Upper lobe of left lung (tissue), 6 donors: ENCODE measurements at regions not wholly inside any gene's neighbourhood (a gene's known extent, or its start where the extent isn't known, plus 50 kb on each side); places are given as distances from the start of the nearest gene placed in this dataset.

ENCODE experiments used
- ATAC-seq, 2 donors: fragments of 200-7000 bp; cut with Tn5 transposase; one replicate each; pipeline ENCODE4 v1.9.1; 2022; ENCODE audit warnings: mild to moderate bottlenecking in 2 of 2, moderate library complexity in 2 of 2; ENCODE audit not compliant: low FRiP score in 2 of 2
- DNase-seq, 2 donors: peaks; one replicate each; pipeline ENCODE4 v3.0.0-alpha.2; 2019 to 2020
- H3K27ac ChIP-seq, 4 donors: fragments of 200-600 bp; sonication (generic); one replicate each; pipeline ENCODE4 v1.5.1; 2016 to 2019
- H3K27me3 ChIP-seq, 4 donors: fragments of 200-600 bp; sonication (generic); one replicate each; pipeline ENCODE4 v1.5.1; 2017 to 2019
- H3K36me3 ChIP-seq, 4 donors: fragments of 200-600 bp; sonication (generic); one replicate each; pipeline ENCODE4 v1.5.1; 2016 to 2019
- H3K4me1 ChIP-seq, 4 donors: fragments of 200-600 bp; sonication (generic); one replicate each; pipeline ENCODE4 v1.5.1; 2018 to 2019
- H3K4me3 ChIP-seq, 4 donors: fragments of 200-600 bp; sonication (generic); one replicate each; pipeline ENCODE4 v1.5.1; 2017 to 2019; ENCODE audit warnings: mild to moderate bottlenecking in 2 of 4, moderate library complexity in 1 of 4
- H3K9me3 ChIP-seq, 4 donors: fragments of 200-600 bp; sonication (generic); one replicate each; pipeline ENCODE4 v1.5.1; 2018 to 2019
- CTCF ChIP-seq, 6 experiments: fragments of 450-650 bp in 4 of 6; fragments of 200-600 bp in 2 of 6; sonication (generic) in 2 of 6; IDR thresholded peaks; one replicate each; pipeline ENCODE4 v1.5.1; 2016 to 2019; ENCODE audit warnings: antibody characterized with exemption in 6 of 6
- EP300 ChIP-seq, 4 donors: sonication (generic); formaldehyde crosslinking; IDR thresholded peaks; one replicate each; pipeline ENCODE4 v1.5.1; 2017; ENCODE audit warnings: antibody characterized with exemption in 4 of 4, control low read depth in 2 of 4
- POLR2A ChIP-seq, 4 donors: fragments of 450-650 bp; IDR thresholded peaks; one replicate each; pipeline ENCODE4 v1.5.1; 2016 to 2017; ENCODE audit warnings: antibody characterized with exemption in 4 of 4, mild to moderate bottlenecking in 2 of 4
- POLR2AphosphoS5 ChIP-seq, 2 donors: sonication (generic); formaldehyde crosslinking; IDR thresholded peaks; one replicate each; pipeline ENCODE4 v1.5.1; 2017; ENCODE audit warnings: antibody characterized with exemption in 2 of 2
- WGBS, 2 donors: methylation state at CpG; one replicate each; pipeline ENCODE4 v1.1.5; 2017 to 2018; 5-methylcytosine and 5-hydroxymethylcytosine counted together
- donor health status: DM: no; HTN: no; CAD: no; lungs with moderate emphysema.
- donor health status: DM: no; HTN: yes; CAD: no; lungs with severe emphysema.

DNA sequence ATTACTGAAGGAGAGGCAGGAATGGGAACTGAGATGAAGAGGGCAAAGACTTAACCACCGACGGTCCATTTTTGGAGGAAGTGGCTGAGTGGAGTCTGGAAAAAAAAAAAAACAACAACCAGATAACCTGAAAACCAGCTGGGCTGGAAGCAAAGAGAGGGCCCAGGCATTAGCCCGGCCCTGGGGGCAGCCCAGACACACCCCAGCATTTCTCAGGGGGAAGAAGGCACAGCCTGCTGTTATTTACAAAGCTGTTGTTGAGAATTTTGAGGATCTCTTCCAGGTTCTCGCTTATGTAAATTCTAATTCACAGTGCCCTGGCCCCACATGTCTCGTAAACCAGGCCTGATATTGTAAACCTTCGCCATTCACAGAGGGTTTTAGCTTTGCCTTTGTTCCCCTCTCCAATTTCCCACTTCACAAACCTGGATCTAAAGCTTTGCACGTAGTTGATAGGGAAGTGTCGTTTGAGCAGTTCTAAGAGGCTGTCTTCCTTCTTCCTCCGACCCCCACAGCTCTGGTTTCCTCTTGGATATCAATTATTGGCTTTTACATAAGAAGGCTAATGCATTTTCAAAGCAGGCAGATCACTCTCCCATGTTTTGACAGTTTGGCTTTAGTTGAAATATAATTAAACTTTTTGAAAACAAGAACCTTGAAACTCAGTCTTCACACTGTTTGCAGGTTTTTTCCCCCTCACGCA lies 161.8 kb upstream of the IRF2BP2 start:
- Histone ChIP-seq H3K4me3 (no peak overlapping the region), H3K27ac (peak overlapping the region; percentile 57 to 78 (median 71)), H3K27me3 (no peaks in the 10 kb centered on the region), H3K36me3 (no peaks in the 10 kb centered on the region), H3K9me3 (no peaks in the 10 kb centered on the region), H3K4me1 (peaks cover 15 to 31% (median 18%) of the 10 kb centered on the region in 4 donors)
- no peak for TF ChIP-seq CTCF (IDR thresholded peaks at IDR 0.05)
- no peak for TF ChIP-seq EP300 (IDR thresholded peaks at IDR 0.05)
- TF ChIP-seq POLR2A (IDR thresholded peaks at IDR 0.05), result no peak
- TF ChIP-seq POLR2AphosphoS5 (IDR thresholded peaks at IDR 0.05), result no peak
- DNase-seq, result no peak
- WGBS, 2 donors, result 42 to 58% methylated on average over 10 of the region's 10 CpGs
- no peak for ATAC-seq

DNA sequence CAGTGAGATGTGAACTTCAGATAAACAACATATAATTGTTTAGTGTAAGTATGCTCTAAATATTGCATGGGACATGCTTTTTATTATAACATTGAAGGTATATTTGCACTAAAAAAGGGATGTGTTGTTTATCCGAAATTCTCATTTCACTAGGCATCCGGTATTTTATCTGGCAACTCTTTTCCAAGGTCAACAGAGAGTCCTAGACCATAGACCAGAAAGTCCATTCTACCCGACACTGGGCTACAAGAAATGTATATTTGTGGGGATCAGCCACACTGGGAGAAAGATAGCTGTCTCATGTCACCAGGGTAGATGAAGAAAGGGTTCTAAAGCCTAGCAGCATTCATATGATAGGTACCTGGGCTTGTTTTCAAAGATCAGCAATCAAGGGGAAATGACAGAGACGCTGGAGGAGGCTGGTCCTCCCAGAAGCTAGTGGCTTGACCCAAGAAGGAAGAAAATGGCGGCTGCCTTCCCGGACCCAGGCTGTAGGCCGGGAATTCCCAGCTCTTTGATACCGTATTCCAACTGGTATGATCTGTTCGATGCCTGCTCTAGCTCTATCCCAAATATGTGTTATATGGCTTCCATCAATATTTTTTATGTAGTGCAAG lies 161.1 kb upstream of the IRF2BP2 start:
- H3K27ac ChIP-seq, result peak overlapping the region in 1 of 4 donors; percentile 76
- no peak overlapping the region for H3K4me3 ChIP-seq
- WGBS, 2 donors, result 88 to 91% methylated on average over 9 of the region's 9 CpGs
- H3K27me3 ChIP-seq, result no peaks in the 10 kb centered on the region
- DNase-seq (no peak), ATAC-seq (no peak)
- TF ChIP-seq CTCF (IDR thresholded peaks at IDR 0.05), result no peak
- no peak for TF ChIP-seq POLR2AphosphoS5 (IDR thresholded peaks at IDR 0.05)
- no peak for TF ChIP-seq EP300 (IDR thresholded peaks at IDR 0.05)
- no peak for TF ChIP-seq POLR2A (IDR thresholded peaks at IDR 0.05)
- H3K9me3 ChIP-seq, result no peaks in the 10 kb centered on the region
- H3K36me3 ChIP-seq, result no peaks in the 10 kb centered on the region
- H3K4me1 ChIP-seq, result peaks cover 15 to 31% (median 18%) of the 10 kb centered on the region in 4 donors

- no peaks in the 10 kb centered on the region for H3K9me3 ChIP-seq
- H3K4me3 ChIP-seq, result no peak overlapping the region
- 76 to 77% methylated on average over 25 of the region's 25 CpGs for WGBS, 2 donors
- DNase-seq, result no peak
- no peaks in the 10 kb centered on the region for H3K27me3 ChIP-seq
- peaks cover 15 to 31% (median 18%) of the 10 kb centered on the region in 4 donors for H3K4me1 ChIP-seq
- no peaks in the 10 kb centered on the region for H3K36me3 ChIP-seq
- TF ChIP-seq CTCF (IDR thresholded peaks at IDR 0.05), result no peak
- no peak for TF ChIP-seq EP300 (IDR thresholded peaks at IDR 0.05)
- no peak for TF ChIP-seq POLR2AphosphoS5 (IDR thresholded peaks at IDR 0.05)
- no peak for TF ChIP-seq POLR2A (IDR thresholded peaks at IDR 0.05)
- ATAC-seq, result no peak
- H3K27ac ChIP-seq, result no peak overlapping the region
Observed at GRCh38 chr1:234769986-234770795, 160.2 kb upstream of the IRF2BP2 start.

DNA sequence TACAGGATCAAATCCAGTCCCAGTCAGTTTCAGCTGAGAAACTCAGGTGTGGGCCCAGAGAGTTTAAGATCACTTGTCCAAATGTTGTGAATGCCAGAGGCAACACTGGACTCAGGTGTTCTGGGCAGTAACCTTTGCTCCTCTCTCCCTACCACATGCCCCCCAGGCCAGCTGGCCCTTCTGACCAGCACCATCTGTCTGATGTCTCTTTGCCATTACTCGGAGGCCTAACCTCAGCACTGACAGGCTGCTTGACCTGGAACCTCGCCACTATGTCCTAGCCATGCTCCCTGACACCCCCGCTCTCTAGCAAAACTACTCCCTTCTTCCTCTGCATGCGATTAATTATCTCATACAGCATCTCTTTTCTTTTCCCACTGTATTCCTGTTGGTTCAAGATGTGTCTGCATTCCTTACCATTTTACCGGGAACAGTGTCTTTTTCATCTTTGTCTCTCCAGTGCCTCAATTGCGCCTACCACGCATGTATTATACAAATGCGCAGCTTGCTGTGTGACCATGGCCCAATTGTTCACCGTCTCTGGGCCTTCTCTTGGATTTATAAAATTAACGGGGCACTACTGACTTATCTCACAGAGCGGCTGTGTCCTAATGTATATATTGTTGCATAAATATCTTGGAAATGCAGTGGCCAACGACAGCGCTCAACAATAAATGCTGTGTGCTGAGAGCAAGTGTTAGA lies 159.5 kb upstream of the IRF2BP2 start:
- Histone ChIP-seq H3K27ac (no peak overlapping the region), H3K4me1 (peaks cover 15 to 31% (median 18%) of the 10 kb centered on the region in 4 donors), H3K4me3 (no peak overlapping the region), H3K9me3 (no peaks in the 10 kb centered on the region), H3K27me3 (no peaks in the 10 kb centered on the region), H3K36me3 (no peaks in the 10 kb centered on the region)
- ATAC-seq (no peak), DNase-seq (no peak)
- WGBS, 2 donors, result 94% methylated on average over 13 of the region's 13 CpGs
- no peak for TF ChIP-seq POLR2AphosphoS5 (IDR thresholded peaks at IDR 0.05)
- TF ChIP-seq CTCF (IDR thresholded peaks at IDR 0.05), result no peak
- no peak for TF ChIP-seq EP300 (IDR thresholded peaks at IDR 0.05)
- TF ChIP-seq POLR2A (IDR thresholded peaks at IDR 0.05), result no peak
